HepG2 (cell line): ENCODE measurements at regions not wholly inside any gene's neighbourhood (a gene's known extent, or its start where the extent isn't known, plus 50 kb on each side); places are given as distances from the start of the nearest gene placed in this dataset.

Experiments used
- ATAC-seq: fragments of 200-7000 bp; cut with Tn5 transposase; 3 replicates; pipeline ENCODE4 v1.9.1; 2020; ENCODE audit warnings: mild to moderate bottlenecking, moderate library complexity
- BruUV-seq: library from RNA; stranded (reverse); fragments of 400-500 nt; replicated peaks from 2 replicates; lab custom pipeline; 2021; lab: Mats Ljungman, UMichigan
- CTCF ChIA-PET: fragments of 300-600 bp; formaldehyde crosslinking; extraction: SDS; loops from one replicate; lab custom pipeline; 2021; ENCODE audit warnings: low total read pairs, inconsistent platforms, low intra/inter-chr PET ratio; lab: Yijun Ruan, JAX
- POLR2A ChIA-PET: fragments of 350-600 bp; sonication (Branson Sonifier 250); formaldehyde crosslinking; loops from one replicate; lab custom pipeline; 2020; ENCODE audit warnings: antibody characterized with exemption, inconsistent platforms; lab: Yijun Ruan, JAX
- DNase-seq: peaks from one replicate; pipeline ENCODE4 v3.0.0-alpha.2; 2015; ENCODE audit warnings: low spot score
- FAIRE-seq: peaks from 3 replicates; lab custom pipeline; 2011; peaks lifted over from hg19 to GRCh38; lab: Jason Lieb, UNC
- H2AFZ ChIP-seq: one replicate; pipeline ENCODE4 v1.6.1; 2011; ENCODE audit warnings: low read length, inconsistent platforms
- H3K27ac ChIP-seq: fragments of 300-600 bp; 3 replicates; pipeline ENCODE4 v1.8.0; 2011; ENCODE audit warnings: mixed run types, mild to moderate bottlenecking, mixed read lengths, low read length, inconsistent platforms; ENCODE audit not compliant: insufficient read depth; ENCODE audit errors: extremely low read length
- H3K27me3 ChIP-seq, 2 experiments: fragments of 200-600 bp in 1 of 2; 2 replicates in 1 of 2; 3 replicates in 1 of 2; pipeline versions ENCODE4 v1.6.0 to v1.8.0; 2011; ENCODE audit warnings: low read length in 2 of 2, mild to moderate bottlenecking in 2 of 2, moderate library complexity in 2 of 2, inconsistent platforms in 1 of 2; ENCODE audit not compliant: insufficient read depth in 2 of 2, control insufficient read depth in 1 of 2
- H3K36me3 ChIP-seq, 2 experiments: fragments of 200-600 bp in 1 of 2; replicated peaks in 1 of 2; 2 replicates in 1 of 2; 3 replicates in 1 of 2; pipeline versions ENCODE4 v1.5.1 to v1.8.0; 2011; ENCODE audit warnings: low read length in 2 of 2, inconsistent platforms in 1 of 2; ENCODE audit not compliant: insufficient read depth in 2 of 2, control insufficient read depth in 1 of 2
- H3K4me1 ChIP-seq: 2 replicates; pipeline ENCODE4 v1.5.1; 2012; ENCODE audit warnings: low read length, inconsistent platforms; ENCODE audit not compliant: insufficient read depth
- H3K4me2 ChIP-seq: 2 replicates; pipeline ENCODE4 v1.6.0; 2011; ENCODE audit warnings: low read depth, low read length, inconsistent platforms
- H3K4me3 ChIP-seq, 3 experiments: fragments of 200-600 bp in 1 of 3; sonication (generic), shearing (Covaris generic) in 1 of 3; replicated peaks in 1 of 3; 2 replicates each; pipeline ENCODE4 v1.5.1; 2011 to 2016; ENCODE audit warnings: low read length in 3 of 3, inconsistent platforms in 2 of 3, low read depth in 2 of 3, mild to moderate bottlenecking in 2 of 3, control low read depth in 1 of 3, mixed read lengths in 1 of 3; ENCODE audit not compliant: insufficient read depth in 1 of 3
- H3K79me2 ChIP-seq: one replicate; pipeline ENCODE4 v1.6.1; 2011; ENCODE audit warnings: low read length, inconsistent platforms; ENCODE audit not compliant: insufficient read depth
- H3K9ac ChIP-seq: 2 replicates; pipeline ENCODE4 v1.6.0; 2011; ENCODE audit warnings: mild to moderate bottlenecking, low read depth, low read length, inconsistent platforms; ENCODE audit not compliant: insufficient read depth
- H3K9me3 ChIP-seq: 2 replicates; pipeline ENCODE4 v1.5.1; 2012; ENCODE audit warnings: mild to moderate bottlenecking, low read length
- H4K20me1 ChIP-seq: 2 replicates; pipeline ENCODE4 v1.6.0; 2011; ENCODE audit warnings: inconsistent platforms, mild to moderate bottlenecking, low read length, moderate library complexity; ENCODE audit not compliant: insufficient read depth
- ARHGAP35 ChIP-seq: sonication (generic); formaldehyde crosslinking; IDR thresholded peaks from 2 replicates; pipeline ENCODE4 v1.9.0; 2022; ENCODE audit warnings: mild to moderate bottlenecking, inconsistent platforms, moderate library complexity, missing genetic modification reagents, borderline replicate concordance
- DNMT1 ChIP-seq: sonication (generic); formaldehyde crosslinking; IDR thresholded peaks from 2 replicates; pipeline ENCODE4 v1.5.1; 2020; ENCODE audit warnings: mild to moderate bottlenecking, missing genetic modification reagents
- ELF3 ChIP-seq: IDR thresholded peaks from 2 replicates; pipeline ENCODE4 v1.6.1; 2016; ENCODE audit warnings: missing genetic modification reagents, missing compliant biosample characterization
- MAFF ChIP-seq: IDR thresholded peaks from 2 replicates; pipeline ENCODE4 v1.6.1; 2011; ENCODE audit warnings: low read depth, low read length, improper control_type of control experiment
- MAFK ChIP-seq, 2 experiments: IDR thresholded peaks in 1 of 2; conservative IDR thresholded peaks in 1 of 2; 2 replicates each; pipeline ENCODE4 v1.6.1; 2011; ENCODE audit warnings: improper control_type of control experiment in 2 of 2, low read length in 2 of 2
- RBM22 ChIP-seq: fragments of 200-400 bp; formaldehyde crosslinking; optimal IDR thresholded peaks from 2 replicates; pipeline ENCODE3; 2017; ENCODE audit warnings: mild to moderate bottlenecking, low read length, moderate library complexity
- ZNF264 ChIP-seq: sonication (generic); formaldehyde crosslinking; IDR thresholded peaks from 2 replicates; pipeline ENCODE4 v1.4.0; 2020; ENCODE audit warnings: missing genetic modification reagents
- WGBS: methylation state at CpG from one replicate; pipeline ENCODE4 v1.1.6; 2017; ENCODE audit warnings: low lambda C conversion rate; 5-methylcytosine and 5-hydroxymethylcytosine counted together
- in situ Hi-C: cut with HindIII; loops from 2 replicates; pipeline ENCODE4 v1.10.0; 2017; ENCODE audit warnings: low pct_unique_long_range_greater_than_20kb; ENCODE audit not compliant: extremely low pct_ligation_motif_present
- intact Hi-C: fragments of 100-400 bp; cut with micrococcal nuclease; formaldehyde crosslinking; loops from one replicate; pipeline ENCODE4 v1.10.0; 2022; ENCODE audit not compliant: unreplicated experiment
- TF ChIP-seq, protein P1 (sequence below): IDR thresholded peaks from 2 replicates; pipeline ENCODE4 v1.6.1; 2016; ENCODE audit warnings: missing genetic modification reagents, missing compliant biosample characterization
- TF ChIP-seq, protein P2 (sequence below): sonication (generic); formaldehyde crosslinking; IDR thresholded peaks from 2 replicates; pipeline ENCODE4 v1.4.0; 2020; ENCODE audit warnings: low read depth, missing genetic modification reagents

DNA sequence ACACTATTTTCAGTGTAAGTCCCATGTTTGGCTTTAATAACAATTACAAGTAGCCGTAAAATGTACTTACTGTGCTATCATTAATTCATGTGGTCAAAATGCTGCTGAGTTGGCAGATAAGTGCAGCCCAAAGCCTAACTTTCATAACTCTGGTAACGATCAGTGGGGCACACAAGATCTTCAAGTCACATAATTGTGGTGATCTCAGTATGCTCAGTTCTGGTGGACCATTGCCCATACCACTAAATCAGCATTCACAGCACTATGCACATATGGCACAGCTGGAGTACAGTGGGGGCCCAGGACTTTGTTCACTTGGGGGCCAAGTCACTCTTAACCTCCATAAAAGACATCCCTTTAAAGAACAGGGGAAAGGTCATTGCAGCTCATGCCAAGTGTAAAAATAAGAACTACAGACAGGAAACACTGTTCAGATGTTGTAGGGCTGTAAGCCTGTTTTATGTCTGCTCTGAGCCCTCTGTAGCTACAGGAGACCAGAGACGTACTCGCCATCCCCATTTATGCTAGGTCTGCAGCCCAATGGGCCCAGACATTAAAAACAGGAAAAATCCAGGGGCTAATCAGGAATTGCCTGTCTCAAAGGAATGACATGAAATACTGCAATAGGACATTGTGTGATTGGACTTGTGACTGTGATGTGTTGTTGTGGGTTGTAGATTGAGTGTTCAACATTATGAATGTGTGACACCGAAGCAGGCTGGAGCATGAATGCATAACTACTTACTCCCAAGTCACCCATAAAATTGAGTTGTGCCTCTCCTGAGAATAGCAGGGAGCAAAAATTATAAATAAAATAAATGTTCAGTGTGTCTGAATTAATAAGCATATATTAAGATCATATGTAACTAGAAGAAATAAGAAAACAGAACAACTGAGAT, 282.5 kb upstream of the EPHA3 start:
- Histone ChIP-seq H3K9ac (no peak overlapping the region), H3K79me2 (no peaks in the 10 kb centered on the region), H3K4me1 (no peaks in the 10 kb centered on the region), H3K27ac (no peak overlapping the region), H3K4me3 (no peak overlapping the region), H2AFZ (no peak overlapping the region), H3K36me3 (no peaks in the 10 kb centered on the region), H3K27me3 (no peaks in the 10 kb centered on the region), H3K4me2 (no peak overlapping the region), H3K9me3 (no peaks in the 10 kb centered on the region), H4K20me1 (no peaks in the 10 kb centered on the region)
- ATAC-seq (no peak), FAIRE-seq (no peak), DNase-seq (no peak)
- in situ Hi-C loops (no loop called here), intact Hi-C loops (no loop called here)
- TF ChIP-seq MAFK (conservative IDR thresholded peaks at IDR 0.05 in 1 of 2, IDR thresholded peaks at IDR 0.05 in 1 of 2; ENCODE audit: low read length in 2 of 2) (peak; percentile 78 to 85), MAFF (peak; percentile 83), RBM22 (no peak)
- ChIA-PET POLR2A (no interaction called here), CTCF (no interaction called here)
- BruUV-seq, result no TSS peak
- 2% methylated on average over 5 of the region's 5 CpGs for WGBS

DNA sequence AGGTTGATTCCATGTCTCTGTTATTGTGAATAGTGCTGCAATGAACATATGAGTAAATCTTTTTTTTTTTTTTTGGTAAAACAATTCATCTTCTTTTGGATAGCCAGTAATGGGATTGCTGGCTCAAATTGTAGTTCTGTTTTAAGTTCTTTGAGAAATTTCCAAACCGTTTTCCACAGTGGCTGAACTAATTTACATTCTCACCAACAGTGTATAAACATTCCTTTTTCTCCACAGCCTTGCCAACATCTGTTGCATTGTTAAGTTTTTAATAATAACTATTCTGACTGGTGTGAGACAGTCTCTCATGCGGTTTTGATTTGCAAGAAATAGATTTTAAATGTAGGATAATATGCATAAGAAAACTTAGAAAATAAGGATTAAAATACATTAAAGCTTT, 279.0 kb upstream of the EPHA3 start:
- WGBS, result 3% methylated on average over 2 of the region's 2 CpGs
- Histone ChIP-seq H3K27ac (no peak overlapping the region), H3K4me2 (no peak overlapping the region), H2AFZ (no peak overlapping the region), H3K4me1 (no peaks in the 10 kb centered on the region), H3K4me3 (no peak overlapping the region), H3K36me3 (no peaks in the 10 kb centered on the region), H3K9ac (no peak overlapping the region), H3K9me3 (no peaks in the 10 kb centered on the region), H4K20me1 (no peaks in the 10 kb centered on the region), H3K79me2 (no peaks in the 10 kb centered on the region), H3K27me3 (no peaks in the 10 kb centered on the region)
- intact Hi-C loops (no loop called here), in situ Hi-C loops (no loop called here)
- ChIA-PET POLR2A (no interaction called here), CTCF (no interaction called here)
- DNase-seq (no peak), FAIRE-seq (no peak), ATAC-seq (no peak)
- TF ChIP-seq, protein P1, sequence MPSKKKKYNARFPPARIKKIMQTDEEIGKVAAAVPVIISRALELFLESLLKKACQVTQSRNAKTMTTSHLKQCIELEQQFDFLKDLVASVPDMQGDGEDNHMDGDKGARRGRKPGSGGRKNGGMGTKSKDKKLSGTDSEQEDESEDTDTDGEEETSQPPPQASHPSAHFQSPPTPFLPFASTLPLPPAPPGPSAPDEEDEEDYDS (CRISPR knock-in tag), result no peak
- TF ChIP-seq DNMT1 (CRISPR knock-in tag) (no peak), ELF3 (CRISPR knock-in tag) (no peak), ZNF264 (CRISPR knock-in tag) (no peak), ARHGAP35 (CRISPR knock-in tag) (no peak)
- TF ChIP-seq, protein P2, sequence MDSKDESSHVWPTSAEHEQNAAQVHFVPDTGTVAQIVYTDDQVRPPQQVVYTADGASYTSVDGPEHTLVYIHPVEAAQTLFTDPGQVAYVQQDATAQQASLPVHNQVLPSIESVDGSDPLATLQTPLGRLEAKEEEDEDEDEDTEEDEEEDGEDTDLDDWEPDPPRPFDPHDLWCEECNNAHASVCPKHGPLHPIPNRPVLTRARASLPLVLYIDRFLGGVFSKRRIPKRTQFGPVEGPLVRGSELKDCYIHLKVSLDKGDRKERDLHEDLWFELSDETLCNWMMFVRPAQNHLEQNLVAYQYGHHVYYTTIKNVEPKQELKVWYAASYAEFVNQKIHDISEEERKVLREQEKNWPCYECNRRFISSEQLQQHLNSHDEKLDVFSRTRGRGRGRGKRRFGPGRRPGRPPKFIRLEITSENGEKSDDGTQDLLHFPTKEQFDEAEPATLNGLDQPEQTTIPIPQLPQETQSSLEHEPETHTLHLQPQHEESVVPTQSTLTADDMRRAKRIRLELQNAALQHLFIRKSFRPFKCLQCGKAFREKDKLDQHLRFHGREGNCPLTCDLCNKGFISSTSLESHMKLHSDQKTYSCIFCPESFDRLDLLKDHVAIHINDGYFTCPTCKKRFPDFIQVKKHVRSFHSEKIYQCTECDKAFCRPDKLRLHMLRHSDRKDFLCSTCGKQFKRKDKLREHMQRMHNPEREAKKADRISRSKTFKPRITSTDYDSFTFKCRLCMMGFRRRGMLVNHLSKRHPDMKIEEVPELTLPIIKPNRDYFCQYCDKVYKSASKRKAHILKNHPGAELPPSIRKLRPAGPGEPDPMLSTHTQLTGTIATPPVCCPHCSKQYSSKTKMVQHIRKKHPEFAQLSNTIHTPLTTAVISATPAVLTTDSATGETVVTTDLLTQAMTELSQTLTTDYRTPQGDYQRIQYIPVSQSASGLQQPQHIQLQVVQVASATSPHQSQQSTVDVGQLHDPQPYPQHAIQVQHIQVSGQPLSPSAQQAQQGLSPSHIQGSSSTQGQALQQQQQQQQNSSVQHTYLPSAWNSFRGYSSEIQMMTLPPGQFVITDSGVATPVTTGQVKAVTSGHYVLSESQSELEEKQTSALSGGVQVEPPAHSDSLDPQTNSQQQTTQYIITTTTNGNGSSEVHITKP (CRISPR knock-in tag), result no peak
- BruUV-seq, result no TSS peak
